Peyer's patch (tissue), 4 donors: ENCODE measurements at regions not wholly inside any gene's neighbourhood (a gene's known extent, or its start where the extent isn't known, plus 50 kb on each side); places are given as distances from the start of the nearest gene placed in this dataset.

Source experiments
- DNase-seq, 3 donors: peaks; one replicate each; pipeline ENCODE4 v3.0.0-alpha.2; 2017 to 2019
- H3K27ac ChIP-seq, 4 donors: fragments of 200-600 bp; sonication (generic); one replicate each; pipeline ENCODE4 v1.5.1; 2016 to 2019
- H3K27me3 ChIP-seq, 2 donors: fragments of 200-600 bp; sonication (generic); one replicate each; pipeline ENCODE4 v1.5.1; 2019
- H3K36me3 ChIP-seq, 3 donors: fragments of 200-600 bp; sonication (generic); one replicate each; pipeline ENCODE4 v1.5.1; 2016 to 2019
- H3K4me1 ChIP-seq, 4 donors: fragments of 200-600 bp; sonication (generic); one replicate each; pipeline ENCODE4 v1.5.1; 2016 to 2019
- H3K4me3 ChIP-seq, 4 donors: fragments of 200-600 bp; sonication (generic); 1 replicate in 3 of 4; 2 replicates in 1 of 4; pipeline ENCODE4 v1.5.1; 2016 to 2019; ENCODE audit warnings: mild to moderate bottlenecking in 1 of 4
- H3K9me3 ChIP-seq, 4 donors: fragments of 200-600 bp; sonication (generic); one replicate each; pipeline ENCODE4 v1.5.1; 2016 to 2019; ENCODE audit warnings: mild to moderate bottlenecking in 1 of 4
- CTCF ChIP-seq, 6 experiments: fragments of 450-650 bp in 4 of 6; fragments of 200-600 bp in 2 of 6; sonication (generic) in 1 of 6; IDR thresholded peaks; one replicate each; pipeline ENCODE4 v1.5.1; 2017 to 2019; ENCODE audit warnings: antibody characterized with exemption in 6 of 6, mild to moderate bottlenecking in 3 of 6, moderate library complexity in 1 of 6
- POLR2A ChIP-seq, 2 donors: fragments of 450-650 bp; IDR thresholded peaks; one replicate each; pipeline ENCODE4 v1.5.1; 2017; ENCODE audit warnings: antibody characterized with exemption in 2 of 2, mild to moderate bottlenecking in 2 of 2, moderate library complexity in 2 of 2

- Histone ChIP-seq H3K36me3 (no peaks in the 10 kb centered on the region), H3K4me1 (no peaks in the 10 kb centered on the region), H3K27me3 (no peaks in the 10 kb centered on the region), H3K4me3 (no peak overlapping the region), H3K27ac (no peak overlapping the region), H3K9me3 (no peaks in the 10 kb centered on the region)
- TF ChIP-seq CTCF (IDR thresholded peaks at IDR 0.05), result no peak
- TF ChIP-seq POLR2A (IDR thresholded peaks at IDR 0.05), result no peak
- no peak for DNase-seq
Observed at GRCh38 chr13:73960474-73960873, 173.7 kb downstream of the KLF12 start.

- TF ChIP-seq CTCF (IDR thresholded peaks at IDR 0.05) (no peak), POLR2A (IDR thresholded peaks at IDR 0.05) (no peak)
- H3K4me3 ChIP-seq, result no peak overlapping the region
- H3K36me3 ChIP-seq, result no peaks in the 10 kb centered on the region
- no peaks in the 10 kb centered on the region for H3K9me3 ChIP-seq
- H3K27ac ChIP-seq, result no peak overlapping the region
- H3K4me1 ChIP-seq, result no peaks in the 10 kb centered on the region
- no peaks in the 10 kb centered on the region for H3K27me3 ChIP-seq
- no peak for DNase-seq
Observed at GRCh38 chr13:73958657-73959397, 175.4 kb downstream of the KLF12 start.

GRCh38 chr13:73957889-73958288, 176.3 kb downstream of the KLF12 start:
- TF ChIP-seq POLR2A (IDR thresholded peaks at IDR 0.05) (no peak), CTCF (IDR thresholded peaks at IDR 0.05) (no peak)
- H3K4me1 ChIP-seq, result no peaks in the 10 kb centered on the region
- no peaks in the 10 kb centered on the region for H3K9me3 ChIP-seq
- no peak for DNase-seq
- no peak overlapping the region for H3K27ac ChIP-seq
- H3K27me3 ChIP-seq, result no peaks in the 10 kb centered on the region
- no peaks in the 10 kb centered on the region for H3K36me3 ChIP-seq
- no peak overlapping the region for H3K4me3 ChIP-seq

- DNase-seq, result no peak
- no peaks in the 10 kb centered on the region for H3K27me3 ChIP-seq
- no peaks in the 10 kb centered on the region for H3K9me3 ChIP-seq
- no peaks in the 10 kb centered on the region for H3K36me3 ChIP-seq
- H3K4me1 ChIP-seq, result no peaks in the 10 kb centered on the region
- TF ChIP-seq CTCF (IDR thresholded peaks at IDR 0.05) (no peak), POLR2A (IDR thresholded peaks at IDR 0.05) (no peak)
- H3K4me3 ChIP-seq, result no peak overlapping the region
- H3K27ac ChIP-seq, result no peak overlapping the region
Observed at GRCh38 chr13:73956795-73957408, 177.3 kb downstream of the KLF12 start.

- no peaks in the 10 kb centered on the region for H3K36me3 ChIP-seq
- H3K9me3 ChIP-seq, result no peaks in the 10 kb centered on the region
- no peak for DNase-seq
- H3K4me1 ChIP-seq, result no peaks in the 10 kb centered on the region
- H3K27me3 ChIP-seq, result no peaks in the 10 kb centered on the region
- H3K27ac ChIP-seq, result no peak overlapping the region
- TF ChIP-seq CTCF (IDR thresholded peaks at IDR 0.05) (no peak), POLR2A (IDR thresholded peaks at IDR 0.05) (no peak)
- H3K4me3 ChIP-seq, result no peak overlapping the region
Observed at GRCh38 chr13:73955977-73956500, 178.2 kb downstream of the KLF12 start.
